Smooth muscle cell (in vitro differentiated cells): ENCODE measurements at regions not wholly inside any gene's neighbourhood (a gene's known extent, or its start where the extent isn't known, plus 50 kb on each side); places are given as distances from the start of the nearest gene placed in this dataset.

ENCODE experiments used
- DNase-seq: peaks from one replicate; lab custom pipeline; 2025; ENCODE audit not compliant: unreplicated experiment; lab: John Stamatoyannopoulos, UW
- H2AFZ ChIP-seq: fragments of 200-600 bp; sonication (generic); 2 replicates; pipeline ENCODE4 v1.6.0; 2016; ENCODE audit warnings: antibody characterized with exemption, low read depth, mild to moderate bottlenecking
- H3F3A ChIP-seq: fragments of 200-600 bp; sonication (generic); 2 replicates; pipeline ENCODE4 v1.6.0; 2017; ENCODE audit warnings: antibody characterized with exemption, low read depth
- H3K27ac ChIP-seq: fragments of 200-600 bp; sonication (generic); 2 replicates; pipeline ENCODE4 v1.5.1; 2016; ENCODE audit warnings: low read depth, mild to moderate bottlenecking
- H3K27me3 ChIP-seq: fragments of 200-600 bp; sonication (generic); 2 replicates; pipeline ENCODE4 v1.6.1; 2016; ENCODE audit warnings: low read depth, mild to moderate bottlenecking
- H3K36me3 ChIP-seq: fragments of 200-600 bp; sonication (generic); 2 replicates; pipeline ENCODE4 v1.5.1; 2016; ENCODE audit warnings: low read depth
- H3K4me1 ChIP-seq: fragments of 200-600 bp; sonication (generic); 2 replicates; pipeline ENCODE4 v1.5.1; 2016; ENCODE audit warnings: low read depth
- H3K4me2 ChIP-seq: fragments of 200-600 bp; sonication (generic); 2 replicates; pipeline ENCODE4 v1.6.0; 2016; ENCODE audit warnings: mild to moderate bottlenecking
- H3K4me3 ChIP-seq: fragments of 200-600 bp; sonication (generic); 2 replicates; pipeline ENCODE4 v1.5.1; 2016; ENCODE audit warnings: mild to moderate bottlenecking
- H3K79me2 ChIP-seq: fragments of 200-600 bp; sonication (generic); 2 replicates; pipeline ENCODE4 v1.6.0; 2016; ENCODE audit warnings: low read depth, mild to moderate bottlenecking
- H3K9ac ChIP-seq: fragments of 200-600 bp; sonication (generic); 2 replicates; pipeline ENCODE4 v1.6.0; 2016; ENCODE audit warnings: low read depth
- H3K9me3 ChIP-seq: fragments of 200-600 bp; sonication (generic); replicated peaks from 2 replicates; pipeline ENCODE4 v1.5.1; 2016; ENCODE audit warnings: low read depth
- H4K20me1 ChIP-seq: fragments of 200-600 bp; sonication (generic); 2 replicates; pipeline ENCODE4 v1.6.0; 2016; ENCODE audit warnings: low read depth
- WGBS: methylation state at CpG from one replicate; pipeline ENCODE4 v1.1.7; 2016; ENCODE audit warnings: low lambda C conversion rate; 5-methylcytosine and 5-hydroxymethylcytosine counted together
- TF ChIP-seq, protein P1 (sequence below): fragments of 200-600 bp; sonication (generic); IDR thresholded peaks from 2 replicates; pipeline ENCODE4 v1.5.1; 2017; ENCODE audit warnings: borderline replicate concordance, mild to moderate bottlenecking, antibody characterized with exemption; ENCODE audit not compliant: insufficient read depth, poor library complexity, severe bottlenecking

DNA sequence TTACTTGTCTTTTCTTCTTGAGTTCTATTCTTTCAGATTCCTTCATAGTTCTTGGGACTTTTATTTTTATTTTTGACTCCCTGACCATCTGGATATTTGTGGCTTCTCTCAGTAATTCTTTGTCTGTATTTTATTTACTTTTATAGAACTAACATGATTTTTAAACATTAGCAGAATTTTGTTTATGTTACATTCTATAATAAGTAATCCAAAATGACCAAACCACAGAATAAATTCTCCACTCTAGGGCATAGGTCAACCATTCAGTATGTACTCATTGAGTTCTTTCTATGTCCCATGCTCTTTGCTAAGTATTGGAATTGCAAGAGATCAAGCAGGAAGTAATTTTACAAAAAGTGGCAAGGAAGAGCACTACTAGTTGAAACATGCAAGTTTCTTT lies 969.0 kb downstream of the TTLL7 start:
- Histone ChIP-seq H3K4me2 (no peak overlapping the region), H3K79me2 (no peaks in the 10 kb centered on the region), H3K4me1 (no peaks in the 10 kb centered on the region), H3K27ac (no peak overlapping the region), H2AFZ (no peak overlapping the region), H3K4me3 (no peak overlapping the region), H3K9ac (no peak overlapping the region), H3K36me3 (no peaks in the 10 kb centered on the region), H3K27me3 (no peaks in the 10 kb centered on the region), H3K9me3 (no peaks in the 10 kb centered on the region), H4K20me1 (no peaks in the 10 kb centered on the region), H3F3A (no peaks in the 10 kb centered on the region)
- TF ChIP-seq, protein P1, sequence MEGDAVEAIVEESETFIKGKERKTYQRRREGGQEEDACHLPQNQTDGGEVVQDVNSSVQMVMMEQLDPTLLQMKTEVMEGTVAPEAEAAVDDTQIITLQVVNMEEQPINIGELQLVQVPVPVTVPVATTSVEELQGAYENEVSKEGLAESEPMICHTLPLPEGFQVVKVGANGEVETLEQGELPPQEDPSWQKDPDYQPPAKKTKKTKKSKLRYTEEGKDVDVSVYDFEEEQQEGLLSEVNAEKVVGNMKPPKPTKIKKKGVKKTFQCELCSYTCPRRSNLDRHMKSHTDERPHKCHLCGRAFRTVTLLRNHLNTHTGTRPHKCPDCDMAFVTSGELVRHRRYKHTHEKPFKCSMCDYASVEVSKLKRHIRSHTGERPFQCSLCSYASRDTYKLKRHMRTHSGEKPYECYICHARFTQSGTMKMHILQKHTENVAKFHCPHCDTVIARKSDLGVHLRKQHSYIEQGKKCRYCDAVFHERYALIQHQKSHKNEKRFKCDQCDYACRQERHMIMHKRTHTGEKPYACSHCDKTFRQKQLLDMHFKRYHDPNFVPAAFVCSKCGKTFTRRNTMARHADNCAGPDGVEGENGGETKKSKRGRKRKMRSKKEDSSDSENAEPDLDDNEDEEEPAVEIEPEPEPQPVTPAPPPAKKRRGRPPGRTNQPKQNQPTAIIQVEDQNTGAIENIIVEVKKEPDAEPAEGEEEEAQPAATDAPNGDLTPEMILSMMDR = no peak
- DNase-seq = no peak

DNA sequence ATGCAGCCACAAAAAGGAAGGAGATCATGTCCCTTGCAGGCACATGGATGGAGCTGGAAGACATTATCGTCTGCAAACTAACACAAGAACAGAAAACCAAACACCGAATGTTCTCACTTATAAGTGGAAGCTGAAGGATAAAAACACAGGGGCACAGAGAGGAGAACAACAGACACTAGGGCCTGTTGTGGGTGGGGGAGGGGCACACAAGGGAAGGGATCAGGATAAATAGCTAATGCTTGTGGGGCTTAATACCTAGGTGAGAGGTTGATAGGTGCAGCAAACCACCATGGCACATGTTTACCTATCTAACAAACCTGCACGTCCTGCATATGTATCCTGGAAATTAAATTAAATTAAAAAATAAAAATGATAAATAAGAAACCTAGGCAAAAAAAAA lies 969.9 kb downstream of the TTLL7 start:
- Histone ChIP-seq H2AFZ (no peak overlapping the region), H3K4me1 (no peaks in the 10 kb centered on the region), H3K9ac (no peak overlapping the region), H3K27me3 (no peaks in the 10 kb centered on the region), H3K27ac (no peak overlapping the region), H3K79me2 (no peaks in the 10 kb centered on the region), H3K4me2 (no peak overlapping the region), H3K9me3 (no peaks in the 10 kb centered on the region), H4K20me1 (no peaks in the 10 kb centered on the region), H3K36me3 (no peaks in the 10 kb centered on the region), H3K4me3 (no peak overlapping the region), H3F3A (no peaks in the 10 kb centered on the region)
- 91% methylated on average over 3 of the region's 3 CpGs for WGBS
- DNase-seq = no peak
- TF ChIP-seq, protein P1 = no peak

DNA sequence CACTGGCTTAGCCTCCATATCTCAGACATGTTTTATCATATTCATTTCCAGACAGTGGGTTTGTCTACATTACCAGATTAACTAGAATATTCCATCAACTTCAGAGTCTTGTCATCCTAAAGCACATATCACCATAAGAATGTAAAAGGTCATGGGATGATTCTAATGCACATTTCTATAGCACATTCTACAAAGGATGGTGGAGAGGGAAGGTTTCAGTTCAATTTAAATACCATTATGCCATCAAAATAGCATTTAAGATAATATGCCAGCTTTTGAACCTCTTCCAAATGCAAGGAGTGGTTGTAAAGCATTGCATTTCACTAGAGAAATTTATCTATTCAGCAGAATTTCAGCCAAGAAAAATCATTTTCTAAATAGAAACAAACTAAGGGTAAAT lies 970.5 kb downstream of the TTLL7 start:
- Histone ChIP-seq H3K27me3 (no peaks in the 10 kb centered on the region), H2AFZ (no peak overlapping the region), H3K27ac (no peak overlapping the region), H3F3A (no peaks in the 10 kb centered on the region), H3K4me3 (no peak overlapping the region), H3K36me3 (no peaks in the 10 kb centered on the region), H3K79me2 (no peaks in the 10 kb centered on the region), H4K20me1 (no peaks in the 10 kb centered on the region), H3K4me1 (no peaks in the 10 kb centered on the region), H3K9ac (no peak overlapping the region), H3K4me2 (no peak overlapping the region), H3K9me3 (no peaks in the 10 kb centered on the region)
- TF ChIP-seq, protein P1 = no peak
- no peak for DNase-seq

DNA sequence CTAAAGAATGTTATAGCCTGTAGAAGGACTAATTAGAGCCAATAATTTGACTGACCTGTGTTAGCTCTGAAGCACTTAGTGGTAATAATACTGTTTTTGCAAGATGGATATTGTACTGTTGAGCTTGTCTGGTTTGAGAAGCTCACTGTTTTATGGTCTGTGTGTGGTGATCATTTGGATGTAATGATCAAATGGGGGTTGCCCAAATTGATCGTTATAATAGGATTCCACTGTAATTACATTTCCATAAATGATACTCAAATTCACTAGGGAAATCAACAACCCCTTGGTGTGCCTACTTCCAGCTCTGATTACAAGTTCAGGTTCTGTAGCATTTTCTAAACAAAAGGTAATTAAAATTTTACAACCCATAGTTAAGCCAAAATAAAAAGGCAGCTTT lies 971.4 kb downstream of the TTLL7 start:
- 81% methylated on average over 1 of the region's 1 CpG for WGBS
- Histone ChIP-seq H3K36me3 (no peaks in the 10 kb centered on the region), H3K4me2 (no peak overlapping the region), H4K20me1 (no peaks in the 10 kb centered on the region), H3K4me1 (no peaks in the 10 kb centered on the region), H3F3A (no peaks in the 10 kb centered on the region), H3K79me2 (no peaks in the 10 kb centered on the region), H3K27ac (no peak overlapping the region), H3K9me3 (no peaks in the 10 kb centered on the region), H2AFZ (no peak overlapping the region), H3K9ac (no peak overlapping the region), H3K4me3 (no peak overlapping the region), H3K27me3 (no peaks in the 10 kb centered on the region)
- TF ChIP-seq, protein P1 = no peak
- no peak for DNase-seq
